Epithelial cell of proximal tubule (primary cell): ENCODE measurements at regions not wholly inside any gene's neighbourhood (a gene's known extent, or its start where the extent isn't known, plus 50 kb on each side); places are given as distances from the start of the nearest gene placed in this dataset.

Source experiments
- DNase-seq: peaks from one replicate; pipeline ENCODE4 v3.0.0-alpha.2; 2011; ENCODE audit warnings: low read depth
- H3K4me3 ChIP-seq: 2 replicates; pipeline ENCODE4 v1.5.1; 2011; ENCODE audit warnings: low read depth, mild to moderate bottlenecking, low read length
- CTCF ChIP-seq: conservative IDR thresholded peaks from 2 replicates; pipeline ENCODE4 v1.5.1; 2012; ENCODE audit warnings: low read depth, mild to moderate bottlenecking, low read length

- TF ChIP-seq CTCF, result no peak
- DNase-seq, result no peak
- H3K4me3 ChIP-seq, result no peak overlapping the region
Measured at GRCh38 chr10:80739963-80740715, 202.4 kb downstream of the SH2D4B start.

GRCh38 chr10:80741278-80741677, 203.6 kb downstream of the SH2D4B start:
- TF ChIP-seq CTCF, result no peak
- no peak overlapping the region for H3K4me3 ChIP-seq
- no peak for DNase-seq

DNA sequence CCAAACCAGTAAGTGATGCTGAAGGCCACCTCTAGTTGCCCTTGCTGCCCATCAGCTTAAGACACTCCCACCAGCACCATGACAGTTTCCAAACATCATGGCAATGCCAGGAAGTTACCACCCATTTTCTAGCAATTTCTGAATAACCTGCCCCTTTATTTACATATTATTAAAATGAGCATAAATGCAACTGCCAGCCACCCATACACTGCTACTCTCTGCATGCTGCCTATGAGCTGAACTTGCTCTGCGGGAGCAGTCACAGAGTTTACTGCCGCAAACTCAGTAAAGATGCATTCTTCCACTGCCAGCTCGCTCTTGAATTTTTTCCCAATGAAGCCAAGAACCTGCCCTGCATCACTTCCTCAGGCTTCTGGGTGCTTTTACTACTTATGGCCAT, 212.6 kb downstream of the SH2D4B start:
- no peak for DNase-seq
- TF ChIP-seq CTCF, result no peak
- H3K4me3 ChIP-seq, result no peak overlapping the region

DNA sequence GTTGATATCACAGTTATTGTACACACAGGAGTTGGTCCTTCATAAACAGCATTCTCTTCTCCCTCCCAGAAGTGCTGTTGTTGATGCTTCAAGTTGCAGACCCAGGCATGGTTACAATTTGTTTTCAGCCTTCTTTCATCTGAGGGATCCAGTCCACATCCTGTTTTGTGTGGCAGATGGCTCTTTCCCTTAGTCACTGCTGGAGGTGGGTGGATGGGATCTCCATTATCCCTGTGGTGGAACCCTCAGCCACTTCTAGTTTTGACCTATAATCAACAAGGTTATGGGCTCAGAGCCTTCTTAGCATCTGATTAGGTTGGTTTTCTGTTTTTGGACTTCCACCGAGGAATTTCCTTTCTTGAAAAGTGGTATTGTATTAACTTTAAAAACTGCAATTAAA, 214.2 kb downstream of the SH2D4B start:
- H3K4me3 ChIP-seq, result no peak overlapping the region
- TF ChIP-seq CTCF, result no peak
- no peak for DNase-seq

GRCh38 chr10:80753612-80754011, 215.9 kb downstream of the SH2D4B start:
- no peak overlapping the region for H3K4me3 ChIP-seq
- DNase-seq, result no peak
- TF ChIP-seq CTCF, result no peak

DNA sequence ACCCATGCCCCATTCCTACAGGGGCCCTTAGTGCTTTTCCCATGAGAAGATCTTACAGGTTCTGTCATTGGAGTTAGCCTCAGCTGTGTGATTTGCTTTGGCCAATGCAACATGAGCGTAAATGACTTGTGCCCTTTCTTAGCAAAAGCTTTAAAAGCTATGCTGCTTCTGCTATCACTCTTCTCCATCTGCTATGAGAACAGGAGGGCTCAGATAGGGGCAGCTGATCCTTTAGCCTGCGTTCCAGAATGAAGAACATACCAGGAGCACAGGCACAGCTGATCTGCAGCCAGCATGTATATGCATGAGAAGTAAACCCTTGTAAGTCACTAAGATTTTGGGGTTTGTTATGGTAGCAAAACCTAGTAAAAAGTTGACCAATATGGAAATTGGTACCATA, 218.2 kb downstream of the SH2D4B start:
- TF ChIP-seq CTCF, result no peak
- no peak for DNase-seq

GRCh38 chr10:80759693-80760092, 222.0 kb downstream of the SH2D4B start:
- no peak for DNase-seq
- H3K4me3 ChIP-seq, result no peak overlapping the region
- TF ChIP-seq CTCF, result no peak

More for the DNA sequence above, 218.2 kb downstream of the SH2D4B start:
- no peak overlapping the region for H3K4me3 ChIP-seq
